ENCODE measurements at regions not wholly inside any gene's neighbourhood (a gene's known extent, or its start where the extent isn't known, plus 50 kb on each side); places are given as distances from the start of the nearest gene placed in this dataset.
"Not testable (repeated sequence)": the region's sequence is repeated elsewhere in the genome, so short reads cannot be mapped to it uniquely, and the experiment has no call there.

DNA sequence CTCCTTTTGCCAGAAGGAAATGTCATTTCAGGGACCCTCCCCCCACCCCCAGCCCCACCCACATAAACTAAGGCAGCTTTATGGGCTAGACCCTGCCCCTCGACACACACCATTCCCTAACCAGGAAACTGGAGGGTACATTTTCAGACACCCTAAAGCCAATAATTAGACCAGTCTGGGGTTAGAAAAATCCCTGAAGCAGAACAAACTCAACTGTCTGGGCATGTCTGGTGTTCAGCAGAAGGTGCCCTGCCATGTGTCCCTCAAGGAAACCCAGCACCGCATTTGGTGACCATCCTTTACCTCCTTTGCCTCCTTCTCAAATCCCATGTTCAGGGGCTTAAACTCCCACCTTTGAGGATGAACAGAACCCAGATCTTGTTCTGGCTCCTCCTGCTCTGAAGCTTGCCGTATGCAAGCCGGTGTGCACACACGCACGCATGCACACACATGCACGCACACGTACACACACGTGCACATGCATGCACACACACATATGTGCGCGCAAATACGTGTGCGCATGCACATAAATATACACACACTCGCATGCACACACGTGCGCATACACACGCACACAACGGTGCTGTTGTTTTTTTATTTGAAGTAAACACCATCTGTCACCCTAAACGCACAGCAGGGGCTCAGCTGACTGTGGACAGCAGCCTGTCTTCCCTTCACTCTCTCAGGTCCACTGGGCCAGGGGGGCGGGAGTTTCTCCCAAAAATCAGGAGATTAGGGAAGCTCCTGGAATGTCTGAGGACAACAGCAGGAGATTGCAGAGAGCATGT is 156.8 kb upstream of the TNRC6C start:
- Mint-ChIP-seq H3K27me3 (peaks cover 0 to 42% (median 10%) of the 10 kb centered on the region in 5 donors), H3K4me1 (peaks cover 0 to 11% (median 0%) of the 10 kb centered on the region in 7 donors), H3K9me3 (peaks cover 0 to 2% (median 0%) of the 10 kb centered on the region in 11 donors), H3K36me3 (no peaks in the 10 kb centered on the region), H3K27ac (no peak overlapping the region), H3K4me3 (no peak overlapping the region)
- H3K27me3 ChIP-seq (ENCODE audit: control insufficient read depth in 2 of 2, insufficient read depth in 2 of 2, low read length in 2 of 2): no peaks in the 10 kb centered on the region
- no peak for DNase-seq
- intact Hi-C loops (cut with micrococcal nuclease): no loop called here
- H3K27ac ChIP-seq (ENCODE audit: low read depth, low read length): no peak overlapping the region
- no peaks in the 10 kb centered on the region for H3K36me3 ChIP-seq (ENCODE audit: control insufficient read depth in 2 of 3, insufficient read depth in 3 of 3, low read length in 3 of 3)
- ChIA-PET CTCF (no interaction called here), POLR2A (no interaction called here)
- no peaks in the 10 kb centered on the region for H3K4me1 ChIP-seq (ENCODE audit: control insufficient read depth in 2 of 2, insufficient read depth in 2 of 2, low read length in 2 of 2)
- H3K4me3 ChIP-seq (ENCODE audit: low read length): no peak overlapping the region
- no peak for ATAC-seq
- no peaks in the 10 kb centered on the region for H3K9me3 ChIP-seq (ENCODE audit: control insufficient read depth in 2 of 3, low read length in 3 of 3)

DNA sequence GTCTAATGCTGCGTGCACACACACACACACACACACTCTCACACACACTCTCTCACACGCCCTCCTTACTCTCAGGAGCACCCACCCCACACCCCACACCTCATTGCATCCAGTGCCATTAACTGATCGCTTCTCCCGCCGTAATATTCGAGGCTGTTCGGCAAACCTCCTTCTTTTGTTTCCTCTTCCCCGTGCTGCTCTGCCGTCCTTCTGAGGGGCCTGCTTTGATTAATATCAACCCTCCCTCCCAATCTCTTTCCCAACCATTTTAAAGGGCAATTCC is 156.2 kb upstream of the TNRC6C start:
- Histone ChIP-seq H3K27ac (ENCODE audit: low read depth, low read length) (no peak overlapping the region), H3K4me1 (ENCODE audit: control insufficient read depth in 2 of 2, insufficient read depth in 2 of 2, low read length in 2 of 2) (no peaks in the 10 kb centered on the region), H3K4me3 (ENCODE audit: low read length) (no peak overlapping the region), H3K27me3 (ENCODE audit: control insufficient read depth in 2 of 2, insufficient read depth in 2 of 2, low read length in 2 of 2) (no peaks in the 10 kb centered on the region), H3K9me3 (ENCODE audit: control insufficient read depth in 2 of 3, low read length in 3 of 3) (no peaks in the 10 kb centered on the region), H3K36me3 (ENCODE audit: control insufficient read depth in 2 of 3, insufficient read depth in 3 of 3, low read length in 3 of 3) (no peaks in the 10 kb centered on the region)
- Mint-ChIP-seq H3K4me3 (no peak overlapping the region), H3K27me3 (peaks cover 0 to 42% (median 10%) of the 10 kb centered on the region in 5 donors), H3K4me1 (peaks cover 0 to 11% (median 0%) of the 10 kb centered on the region in 7 donors), H3K36me3 (no peaks in the 10 kb centered on the region), H3K27ac (no peak overlapping the region), H3K9me3 (peaks cover 0 to 2% (median 0%) of the 10 kb centered on the region in 11 donors)
- DNase-seq (no peak), ATAC-seq (no peak)
- intact Hi-C loops (cut with micrococcal nuclease): no loop called here
- ChIA-PET CTCF (no interaction called here), POLR2A (no interaction called here)

- Histone ChIP-seq H3K36me3 (ENCODE audit: control insufficient read depth in 2 of 3, insufficient read depth in 3 of 3, low read length in 3 of 3) (no peaks in the 10 kb centered on the region), H3K9me3 (ENCODE audit: control insufficient read depth in 2 of 3, low read length in 3 of 3) (no peaks in the 10 kb centered on the region), H3K4me3 (ENCODE audit: low read length) (no peak overlapping the region), H3K27ac (ENCODE audit: low read depth, low read length) (no peak overlapping the region), H3K4me1 (ENCODE audit: control insufficient read depth in 2 of 2, insufficient read depth in 2 of 2, low read length in 2 of 2) (no peaks in the 10 kb centered on the region), H3K27me3 (ENCODE audit: control insufficient read depth in 2 of 2, insufficient read depth in 2 of 2, low read length in 2 of 2) (no peaks in the 10 kb centered on the region)
- H3K36me3 Mint-ChIP-seq: no peaks in the 10 kb centered on the region
- H3K9me3 Mint-ChIP-seq: peaks cover 0 to 2% (median 0%) of the 10 kb centered on the region in 11 donors
- no peak overlapping the region for H3K27ac Mint-ChIP-seq
- DNase-seq (no peak), ATAC-seq (no peak)
- intact Hi-C loops (cut with micrococcal nuclease): no loop called here
- peaks cover 0 to 42% (median 10%) of the 10 kb centered on the region in 5 donors for H3K27me3 Mint-ChIP-seq
- CTCF ChIA-PET: no interaction called here
- peaks cover 0 to 11% (median 0%) of the 10 kb centered on the region in 7 donors for H3K4me1 Mint-ChIP-seq
- no peak overlapping the region for H3K4me3 Mint-ChIP-seq
- POLR2A ChIA-PET: no interaction called here
Measured at GRCh38 chr17:77802811-77803220, 155.7 kb upstream of the TNRC6C start.

- Histone ChIP-seq H3K36me3 (ENCODE audit: control insufficient read depth in 2 of 3, insufficient read depth in 3 of 3, low read length in 3 of 3) (no peaks in the 10 kb centered on the region), H3K4me1 (ENCODE audit: control insufficient read depth in 2 of 2, insufficient read depth in 2 of 2, low read length in 2 of 2) (no peaks in the 10 kb centered on the region), H3K27ac (ENCODE audit: low read depth, low read length) (no peak overlapping the region), H3K4me3 (ENCODE audit: low read length) (no peak overlapping the region), H3K9me3 (ENCODE audit: control insufficient read depth in 2 of 3, low read length in 3 of 3) (no peaks in the 10 kb centered on the region), H3K27me3 (ENCODE audit: control insufficient read depth in 2 of 2, insufficient read depth in 2 of 2, low read length in 2 of 2) (no peaks in the 10 kb centered on the region)
- Mint-ChIP-seq H3K4me3 (no peak overlapping the region), H3K36me3 (no peaks in the 10 kb centered on the region), H3K9me3 (peaks cover 0 to 1% (median 0%) of the 10 kb centered on the region in 11 donors), H3K4me1 (peaks cover 0 to 11% (median 0%) of the 10 kb centered on the region in 7 donors), H3K27ac (no peak overlapping the region), H3K27me3 (peaks cover 0 to 42% (median 10%) of the 10 kb centered on the region in 5 donors)
- intact Hi-C loops (cut with micrococcal nuclease): no loop called here
- DNase-seq (no peak), ATAC-seq (no peak)
- POLR2A ChIA-PET: no interaction called here
- CTCF ChIA-PET: no interaction called here
Measured at GRCh38 chr17:77803726-77804125, 154.8 kb upstream of the TNRC6C start.

DNA sequence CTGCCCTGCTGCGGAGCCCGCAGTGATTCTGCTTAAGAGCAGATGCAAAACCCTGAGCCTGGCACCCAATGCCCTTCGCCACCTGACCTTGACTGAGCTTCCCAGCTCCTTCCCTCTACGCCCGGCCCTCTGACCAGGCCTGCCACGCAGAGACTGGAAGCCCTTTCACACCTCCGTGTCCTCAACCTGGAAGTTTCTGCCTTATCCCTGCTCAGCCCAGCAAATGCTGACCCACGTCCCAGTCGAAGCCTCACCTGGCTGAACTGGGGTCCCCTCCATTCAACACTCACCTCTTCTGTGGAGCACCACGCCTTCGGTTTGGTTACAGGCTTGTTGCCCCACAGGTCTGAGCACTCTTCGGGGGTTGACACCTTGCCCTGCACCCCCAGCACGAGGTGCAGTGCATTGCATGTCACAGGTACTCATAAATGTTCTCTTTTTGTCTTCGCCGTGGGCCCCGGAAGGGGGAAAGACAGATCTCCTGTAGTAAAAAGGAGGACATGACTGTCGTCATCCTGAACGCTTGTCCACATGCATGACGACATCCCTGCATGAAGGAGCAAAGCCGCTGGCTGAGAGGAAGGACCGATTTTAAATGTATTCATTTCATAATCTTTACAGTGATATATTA is 153.6 kb upstream of the TNRC6C start:
- ChIA-PET CTCF (no interaction called here), POLR2A (no interaction called here)
- H3K27me3 ChIP-seq (ENCODE audit: control insufficient read depth in 2 of 2, insufficient read depth in 2 of 2, low read length in 2 of 2): no peaks in the 10 kb centered on the region
- H3K36me3 ChIP-seq (ENCODE audit: control insufficient read depth in 2 of 3, insufficient read depth in 3 of 3, low read length in 3 of 3): no peaks in the 10 kb centered on the region
- DNase-seq: no peak
- H3K27ac ChIP-seq (ENCODE audit: low read depth, low read length): no peak overlapping the region
- no peaks in the 10 kb centered on the region for H3K4me1 ChIP-seq (ENCODE audit: control insufficient read depth in 2 of 2, insufficient read depth in 2 of 2, low read length in 2 of 2)
- no peaks in the 10 kb centered on the region for H3K9me3 ChIP-seq (ENCODE audit: control insufficient read depth in 2 of 3, low read length in 3 of 3)
- intact Hi-C loops (cut with micrococcal nuclease): no loop called here
- H3K4me3 Mint-ChIP-seq: no peak overlapping the region
- H3K4me1 Mint-ChIP-seq: peaks cover 0 to 11% (median 0%) of the 10 kb centered on the region in 7 donors
- ATAC-seq: no peak
- H3K4me3 ChIP-seq (ENCODE audit: low read length): no peak overlapping the region
- no peaks in the 10 kb centered on the region for H3K36me3 Mint-ChIP-seq
- H3K27me3 Mint-ChIP-seq: peaks cover 0 to 39% (median 10%) of the 10 kb centered on the region in 5 donors
- peaks cover 0 to 1% (median 0%) of the 10 kb centered on the region in 11 donors for H3K9me3 Mint-ChIP-seq
- peak overlapping the region in 1 of 9 donors; percentile 66 for H3K27ac Mint-ChIP-seq

DNA sequence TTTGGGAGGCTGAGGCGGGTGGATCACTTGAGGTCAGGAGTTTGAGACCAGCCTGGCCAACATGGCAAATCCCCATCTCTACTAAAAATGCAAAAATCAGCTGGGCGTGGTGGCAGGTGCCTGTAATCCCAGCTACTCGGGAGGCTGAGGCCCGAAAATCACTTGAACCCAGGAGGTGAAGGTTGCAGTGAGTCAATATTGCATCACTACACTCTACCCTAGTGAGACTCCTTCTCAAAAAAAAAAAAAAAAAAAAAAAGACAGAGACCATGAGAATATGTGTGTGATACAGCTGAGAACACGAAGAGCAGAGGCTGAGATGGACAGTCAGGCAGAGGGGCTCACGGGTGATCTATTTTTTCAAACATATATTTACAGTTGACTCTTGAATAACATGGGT is 152.5 kb upstream of the TNRC6C start:
- H3K36me3 Mint-ChIP-seq; H3K27ac ChIP-seq (ENCODE audit: low read depth, low read length); CTCF ChIA-PET; intact Hi-C loops (cut with micrococcal nuclease); H3K9me3 ChIP-seq (ENCODE audit: control insufficient read depth in 2 of 3, low read length in 3 of 3); H3K27me3 ChIP-seq (ENCODE audit: control insufficient read depth in 2 of 2, insufficient read depth in 2 of 2, low read length in 2 of 2); H3K4me1 ChIP-seq (ENCODE audit: control insufficient read depth in 2 of 2, insufficient read depth in 2 of 2, low read length in 2 of 2); H3K9me3 Mint-ChIP-seq; DNase-seq; ATAC-seq; H3K4me3 ChIP-seq (ENCODE audit: low read length); H3K27ac Mint-ChIP-seq; H3K4me3 Mint-ChIP-seq; H3K36me3 ChIP-seq (ENCODE audit: control insufficient read depth in 2 of 3, insufficient read depth in 3 of 3, low read length in 3 of 3); POLR2A ChIA-PET: not testable (repeated sequence)
- Mint-ChIP-seq H3K4me1 (peaks cover 0 to 11% (median 0%) of the 10 kb centered on the region in 7 donors), H3K27me3 (peaks cover 0 to 33% (median 7%) of the 10 kb centered on the region in 5 donors)
